ENCODE measurements at regions not wholly inside any gene's neighbourhood (a gene's known extent, or its start where the extent isn't known, plus 50 kb on each side); places are given as distances from the start of the nearest gene placed in this dataset.

DNA sequence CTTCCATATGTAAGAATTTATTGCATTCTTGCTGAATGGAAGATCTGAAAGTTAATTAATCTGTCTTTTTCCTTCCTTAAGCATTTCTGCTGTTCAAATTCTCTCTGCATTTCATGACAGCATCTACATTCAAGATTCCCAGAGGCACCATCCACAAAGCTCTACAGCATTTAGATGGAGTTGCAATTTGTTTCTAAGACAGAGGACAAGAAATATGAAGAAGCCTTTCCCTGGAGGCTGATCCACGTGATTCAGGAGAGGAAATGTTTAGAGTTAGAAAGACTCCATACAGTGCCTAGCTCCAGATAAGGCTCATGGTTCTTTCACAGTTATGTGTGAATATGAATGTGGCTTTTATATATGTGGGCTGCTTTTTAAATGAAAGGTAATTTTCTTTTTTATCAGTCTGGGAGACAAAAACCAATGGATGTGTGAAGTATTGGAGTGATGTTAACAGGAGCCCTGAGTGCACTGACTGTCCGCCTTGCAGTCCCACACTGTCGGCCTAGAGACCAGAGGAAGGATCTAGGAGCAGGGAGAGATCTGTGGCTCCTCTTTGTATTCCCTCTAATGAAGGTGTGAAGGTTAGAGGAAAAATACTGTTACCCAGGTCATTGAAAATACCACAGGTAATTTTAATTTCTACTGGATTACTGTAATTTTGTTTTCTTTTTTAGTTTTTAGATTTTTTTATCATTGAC is 686.6 kb upstream of the GJE1 start:
- Histone ChIP-seq H3K4me2 (ENCODE audit: low read depth, low read length, poor library complexity, severe bottlenecking) (no peak overlapping the region), H2AFZ (ENCODE audit: low read depth, low read length, severe bottlenecking) (no peak overlapping the region), H3K79me2 (ENCODE audit: insufficient read depth, low read length) (no peaks in the 10 kb centered on the region), H3K9me3 (ENCODE audit: insufficient read depth, low read length) (no peaks in the 10 kb centered on the region), H3K27me3 (ENCODE audit: low read length) (no peaks in the 10 kb centered on the region), H3K9ac (ENCODE audit: low read length) (no peak overlapping the region), H3K27ac (ENCODE audit: low read depth, low read length) (no peak overlapping the region), H3F3A (ENCODE audit: insufficient read depth) (no peaks in the 10 kb centered on the region), H3K4me3 (ENCODE audit: insufficient read depth, low read length, poor library complexity, severe bottlenecking) (no peak overlapping the region), H3K36me3 (ENCODE audit: low read length) (no peaks in the 10 kb centered on the region), H4K20me1 (ENCODE audit: low read depth, low read length) (no peaks in the 10 kb centered on the region), H3K9me2 (replicated peaks; ENCODE audit: insufficient read depth, low read length) (no peaks in the 10 kb centered on the region)
- no peak for TF ChIP-seq EZH2phosphoT487 (conservative IDR thresholded peaks at IDR 0.05; ENCODE audit: low read length)
- TF ChIP-seq, protein P1, sequence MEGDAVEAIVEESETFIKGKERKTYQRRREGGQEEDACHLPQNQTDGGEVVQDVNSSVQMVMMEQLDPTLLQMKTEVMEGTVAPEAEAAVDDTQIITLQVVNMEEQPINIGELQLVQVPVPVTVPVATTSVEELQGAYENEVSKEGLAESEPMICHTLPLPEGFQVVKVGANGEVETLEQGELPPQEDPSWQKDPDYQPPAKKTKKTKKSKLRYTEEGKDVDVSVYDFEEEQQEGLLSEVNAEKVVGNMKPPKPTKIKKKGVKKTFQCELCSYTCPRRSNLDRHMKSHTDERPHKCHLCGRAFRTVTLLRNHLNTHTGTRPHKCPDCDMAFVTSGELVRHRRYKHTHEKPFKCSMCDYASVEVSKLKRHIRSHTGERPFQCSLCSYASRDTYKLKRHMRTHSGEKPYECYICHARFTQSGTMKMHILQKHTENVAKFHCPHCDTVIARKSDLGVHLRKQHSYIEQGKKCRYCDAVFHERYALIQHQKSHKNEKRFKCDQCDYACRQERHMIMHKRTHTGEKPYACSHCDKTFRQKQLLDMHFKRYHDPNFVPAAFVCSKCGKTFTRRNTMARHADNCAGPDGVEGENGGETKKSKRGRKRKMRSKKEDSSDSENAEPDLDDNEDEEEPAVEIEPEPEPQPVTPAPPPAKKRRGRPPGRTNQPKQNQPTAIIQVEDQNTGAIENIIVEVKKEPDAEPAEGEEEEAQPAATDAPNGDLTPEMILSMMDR (IDR thresholded peaks at IDR 0.05; ENCODE audit: insufficient read depth, low read length, poor library complexity, severe bottlenecking): no peak

DNA sequence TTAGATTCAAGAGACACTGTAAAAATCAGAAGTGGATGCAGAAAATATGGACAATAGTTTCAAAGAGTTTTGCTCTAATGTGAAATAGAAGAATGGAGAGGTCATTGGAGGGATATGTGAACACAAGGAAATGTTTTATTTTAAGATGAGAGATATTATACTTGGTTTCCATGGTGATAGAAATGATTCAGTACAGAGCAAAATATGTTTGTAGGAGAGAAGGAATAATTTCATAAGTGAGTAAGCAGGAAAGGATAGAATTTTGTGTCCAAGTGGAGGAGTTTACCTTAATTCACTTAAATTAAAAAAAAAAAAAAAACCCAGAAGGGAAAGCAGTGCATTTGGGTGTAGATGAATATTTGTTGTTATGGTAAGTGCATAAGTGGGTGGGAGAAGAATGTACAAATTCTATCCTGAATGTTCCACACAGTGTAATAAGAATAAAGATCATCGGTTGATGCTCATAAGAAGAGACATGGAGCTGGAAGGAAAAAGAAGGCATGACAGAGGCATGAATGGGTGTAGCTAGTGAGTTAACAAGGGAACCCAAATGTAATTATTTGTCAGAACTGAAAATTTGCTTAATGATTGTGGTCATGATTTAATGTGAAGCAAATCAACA is 688.9 kb upstream of the GJE1 start:
- Histone ChIP-seq H3K4me2 (ENCODE audit: low read depth, low read length, poor library complexity, severe bottlenecking) (no peak overlapping the region), H3K79me2 (ENCODE audit: insufficient read depth, low read length) (no peaks in the 10 kb centered on the region), H3K4me3 (ENCODE audit: insufficient read depth, low read length, poor library complexity, severe bottlenecking) (no peak overlapping the region), H3K27ac (ENCODE audit: low read depth, low read length) (no peak overlapping the region), H3K9me2 (replicated peaks; ENCODE audit: insufficient read depth, low read length) (no peaks in the 10 kb centered on the region), H3F3A (ENCODE audit: insufficient read depth) (no peaks in the 10 kb centered on the region), H3K9ac (ENCODE audit: low read length) (no peak overlapping the region), H3K9me3 (ENCODE audit: insufficient read depth, low read length) (no peaks in the 10 kb centered on the region), H3K36me3 (ENCODE audit: low read length) (no peaks in the 10 kb centered on the region), H2AFZ (ENCODE audit: low read depth, low read length, severe bottlenecking) (no peak overlapping the region), H4K20me1 (ENCODE audit: low read depth, low read length) (no peaks in the 10 kb centered on the region), H3K27me3 (ENCODE audit: low read length) (no peaks in the 10 kb centered on the region)
- TF ChIP-seq, protein P1 (IDR thresholded peaks at IDR 0.05; ENCODE audit: insufficient read depth, low read length, poor library complexity, severe bottlenecking): no peak
- no peak for TF ChIP-seq EZH2phosphoT487 (conservative IDR thresholded peaks at IDR 0.05; ENCODE audit: low read length)

DNA sequence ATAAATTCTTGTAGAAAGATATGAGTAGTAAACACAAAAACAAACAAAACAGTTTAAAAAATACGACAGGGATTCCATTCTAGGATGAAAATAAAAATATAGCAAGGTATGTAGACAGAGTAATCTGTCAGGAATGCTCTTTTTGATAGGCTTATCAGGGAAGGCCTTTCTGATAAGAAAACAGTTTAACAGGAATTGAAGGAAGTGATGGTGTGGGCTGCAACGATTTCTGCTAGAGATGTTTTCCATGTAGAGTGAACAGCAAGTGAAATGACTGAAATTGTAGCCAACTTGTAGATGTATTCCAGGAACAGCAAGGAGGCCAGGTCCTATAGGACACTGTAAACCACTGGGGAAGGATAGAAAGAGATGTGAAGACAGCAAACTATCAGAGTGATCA is 689.7 kb upstream of the GJE1 start:
- no peak overlapping the region for H3K9ac ChIP-seq (ENCODE audit: low read length)
- H3K4me3 ChIP-seq (ENCODE audit: insufficient read depth, low read length, poor library complexity, severe bottlenecking): no peak overlapping the region
- no peaks in the 10 kb centered on the region for H3K9me2 ChIP-seq (replicated peaks; ENCODE audit: insufficient read depth, low read length)
- no peaks in the 10 kb centered on the region for H3K27me3 ChIP-seq (ENCODE audit: low read length)
- H2AFZ ChIP-seq (ENCODE audit: low read depth, low read length, severe bottlenecking): no peak overlapping the region
- no peaks in the 10 kb centered on the region for H3K36me3 ChIP-seq (ENCODE audit: low read length)
- TF ChIP-seq EZH2phosphoT487 (conservative IDR thresholded peaks at IDR 0.05; ENCODE audit: low read length): no peak
- TF ChIP-seq, protein P1 (IDR thresholded peaks at IDR 0.05; ENCODE audit: insufficient read depth, low read length, poor library complexity, severe bottlenecking): no peak
- no peaks in the 10 kb centered on the region for H4K20me1 ChIP-seq (ENCODE audit: low read depth, low read length)
- no peaks in the 10 kb centered on the region for H3F3A ChIP-seq (ENCODE audit: insufficient read depth)
- H3K27ac ChIP-seq (ENCODE audit: low read depth, low read length): no peak overlapping the region
- H3K9me3 ChIP-seq (ENCODE audit: insufficient read depth, low read length): no peaks in the 10 kb centered on the region
- H3K79me2 ChIP-seq (ENCODE audit: insufficient read depth, low read length): no peaks in the 10 kb centered on the region
- no peak overlapping the region for H3K4me2 ChIP-seq (ENCODE audit: low read depth, low read length, poor library complexity, severe bottlenecking)
